ENCODE measurements at regions not wholly inside any gene's neighbourhood (a gene's known extent, or its start where the extent isn't known, plus 50 kb on each side); places are given as distances from the start of the nearest gene placed in this dataset.

DNA sequence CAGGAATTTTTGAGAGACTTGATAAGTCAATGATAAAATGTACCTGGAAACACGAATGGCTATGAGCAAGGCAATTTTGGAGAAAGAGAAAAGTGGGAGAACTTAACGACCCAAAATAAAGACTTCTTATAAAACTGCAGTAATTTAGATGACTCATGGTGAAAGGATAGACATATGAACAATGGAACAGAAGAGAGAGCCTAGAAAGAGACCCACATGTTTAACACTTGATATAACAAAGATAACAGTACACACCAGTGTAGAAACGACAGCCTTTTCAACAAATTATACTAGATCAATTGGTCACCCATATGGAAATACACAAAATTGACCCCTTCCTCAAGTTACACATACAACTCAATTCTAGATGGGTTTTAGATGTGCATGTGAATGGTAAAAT lies 117.5 kb upstream of the GALNT2 start:
- DNase-seq (ENCODE audit: low spot score in 2 of 2) (no peak), ATAC-seq (no peak)
- no peak overlapping the region for H3K27ac Mint-ChIP-seq
- H3K4me1 Mint-ChIP-seq: no peaks in the 10 kb centered on the region
- no peak overlapping the region for H3K4me3 Mint-ChIP-seq
- H3K36me3 Mint-ChIP-seq: no peaks in the 10 kb centered on the region
- H3K9me3 Mint-ChIP-seq: no peaks in the 10 kb centered on the region

DNA sequence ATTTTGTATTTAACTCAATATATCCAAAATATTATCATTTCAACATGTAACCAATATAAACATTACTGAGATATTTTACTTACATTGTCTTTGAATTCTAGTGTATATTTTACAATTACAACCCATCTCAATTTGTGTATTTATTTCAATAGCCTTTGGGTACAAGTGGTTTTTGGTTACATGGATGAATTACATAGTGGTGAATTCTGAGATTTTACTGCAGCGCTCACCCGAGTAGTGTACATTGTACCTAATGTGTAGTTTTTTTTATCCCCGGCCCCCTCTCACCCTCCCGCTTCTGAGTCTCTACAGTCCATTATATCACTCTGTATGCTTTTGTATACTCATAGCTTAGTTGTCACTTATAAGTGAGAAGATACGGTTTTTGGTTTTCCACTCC lies 117.0 kb upstream of the GALNT2 start:
- H3K4me3 Mint-ChIP-seq: no peak overlapping the region
- no peaks in the 10 kb centered on the region for H3K36me3 Mint-ChIP-seq
- H3K9me3 Mint-ChIP-seq: no peaks in the 10 kb centered on the region
- DNase-seq (ENCODE audit: low spot score in 2 of 2) (no peak), ATAC-seq (no peak)
- no peaks in the 10 kb centered on the region for H3K4me1 Mint-ChIP-seq
- H3K27ac Mint-ChIP-seq: no peak overlapping the region

DNA sequence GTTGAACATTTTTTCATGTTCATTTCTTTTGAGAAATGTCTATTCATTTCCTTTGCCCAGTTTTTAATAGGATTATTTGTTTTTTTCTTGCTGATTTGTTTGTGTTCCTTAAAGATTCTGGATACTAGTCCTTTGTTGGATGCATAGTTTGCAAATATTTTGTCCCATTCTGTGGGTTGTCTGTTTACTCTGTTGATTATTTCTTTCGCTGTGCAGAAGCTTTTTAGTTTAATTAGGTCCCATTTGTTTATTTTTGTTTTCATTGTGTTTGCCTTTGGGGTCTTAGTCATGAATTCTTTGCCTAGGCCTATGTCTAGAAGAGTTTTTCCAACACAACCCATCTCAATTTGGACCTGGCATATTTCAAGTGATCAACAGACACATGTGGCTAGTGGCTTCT lies 116.1 kb upstream of the GALNT2 start:
- no peak for ATAC-seq
- DNase-seq (ENCODE audit: low spot score in 2 of 2): no peak
- H3K4me3 Mint-ChIP-seq: no peak overlapping the region
- no peaks in the 10 kb centered on the region for H3K36me3 Mint-ChIP-seq
- no peaks in the 10 kb centered on the region for H3K4me1 Mint-ChIP-seq
- no peaks in the 10 kb centered on the region for H3K9me3 Mint-ChIP-seq
- no peak overlapping the region for H3K27ac Mint-ChIP-seq

DNA sequence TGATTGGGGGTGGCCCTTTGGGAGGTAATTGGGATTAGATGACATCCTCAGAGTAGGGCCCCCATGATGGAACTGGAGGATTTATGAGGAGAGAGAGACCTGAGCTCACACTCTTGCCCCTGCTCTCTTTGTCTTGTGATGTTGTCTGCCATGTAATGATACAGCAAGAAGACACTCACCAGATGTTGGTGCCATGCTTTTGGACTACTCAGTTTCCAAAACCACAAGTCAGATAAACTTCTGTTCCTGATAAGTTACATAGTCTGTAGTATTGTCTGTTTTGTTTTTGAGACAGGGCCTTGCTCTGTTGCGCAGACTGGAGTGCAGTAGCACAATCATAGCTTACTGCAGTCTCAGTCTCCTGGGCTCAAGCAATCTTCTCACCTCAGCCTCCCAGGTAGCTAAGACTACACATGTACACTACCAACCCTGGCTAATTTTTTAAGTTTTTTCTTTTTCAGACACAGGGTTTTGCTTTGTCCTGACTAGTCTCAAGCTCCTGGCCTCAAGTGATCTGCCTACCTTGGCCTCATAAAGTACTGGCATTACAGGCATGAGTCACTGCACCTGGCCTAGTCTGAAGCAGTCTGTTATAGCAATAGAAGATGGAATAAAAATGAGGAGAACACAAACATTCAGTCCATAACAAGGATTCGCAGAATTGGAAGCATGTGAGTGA lies 115.0 kb upstream of the GALNT2 start:
- no peak overlapping the region for H3K4me3 Mint-ChIP-seq
- ATAC-seq: no peak
- no peaks in the 10 kb centered on the region for H3K4me1 Mint-ChIP-seq
- no peaks in the 10 kb centered on the region for H3K9me3 Mint-ChIP-seq
- no peak overlapping the region for H3K27ac Mint-ChIP-seq
- no peaks in the 10 kb centered on the region for H3K36me3 Mint-ChIP-seq
- no peak for DNase-seq (ENCODE audit: low spot score in 2 of 2)

DNA sequence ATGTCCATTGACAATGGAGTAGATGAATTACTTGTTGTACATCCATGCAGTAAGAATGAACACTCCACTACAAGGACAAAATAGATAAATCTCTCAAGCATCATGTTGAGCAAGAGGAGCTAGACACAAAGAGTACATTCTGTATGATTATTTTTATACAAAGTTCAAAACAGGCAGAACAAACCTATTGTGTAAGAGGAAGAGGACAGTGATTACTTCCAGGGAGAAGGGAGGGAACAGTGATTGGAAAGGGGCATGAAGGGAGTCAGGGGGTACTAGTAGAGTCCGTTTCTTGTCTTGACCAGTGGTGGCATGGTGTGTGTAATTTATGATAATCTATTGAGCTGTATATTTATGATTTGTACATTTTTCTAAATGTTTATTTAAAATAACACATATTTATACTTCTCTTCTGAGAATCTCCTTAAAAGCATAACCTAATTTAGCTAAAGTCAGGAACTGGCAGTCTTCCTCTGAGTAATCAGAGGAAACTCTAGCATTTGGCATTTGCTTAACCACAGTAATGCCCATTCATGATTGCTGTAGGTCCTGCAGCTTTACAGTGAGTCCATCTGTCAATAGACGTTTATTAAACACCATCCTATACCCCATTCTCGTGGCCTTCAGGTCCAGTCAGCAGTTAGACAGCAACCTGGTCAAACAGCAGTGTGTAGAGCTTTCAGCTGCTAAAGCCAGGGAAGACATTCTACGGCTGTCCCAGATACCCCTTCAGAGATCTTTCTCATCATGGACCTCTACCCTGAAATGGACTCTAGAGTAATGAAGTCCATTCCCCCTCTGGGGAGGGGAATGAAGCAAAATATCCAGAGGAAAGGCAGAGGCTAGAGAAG lies 114.1 kb upstream of the GALNT2 start:
- Mint-ChIP-seq H3K4me3 (no peak overlapping the region), H3K27ac (no peak overlapping the region), H3K36me3 (no peaks in the 10 kb centered on the region), H3K4me1 (no peaks in the 10 kb centered on the region), H3K9me3 (peaks cover 3% of the 10 kb centered on the region)
- no peak for DNase-seq (ENCODE audit: low spot score in 2 of 2)
- no peak for ATAC-seq

DNA sequence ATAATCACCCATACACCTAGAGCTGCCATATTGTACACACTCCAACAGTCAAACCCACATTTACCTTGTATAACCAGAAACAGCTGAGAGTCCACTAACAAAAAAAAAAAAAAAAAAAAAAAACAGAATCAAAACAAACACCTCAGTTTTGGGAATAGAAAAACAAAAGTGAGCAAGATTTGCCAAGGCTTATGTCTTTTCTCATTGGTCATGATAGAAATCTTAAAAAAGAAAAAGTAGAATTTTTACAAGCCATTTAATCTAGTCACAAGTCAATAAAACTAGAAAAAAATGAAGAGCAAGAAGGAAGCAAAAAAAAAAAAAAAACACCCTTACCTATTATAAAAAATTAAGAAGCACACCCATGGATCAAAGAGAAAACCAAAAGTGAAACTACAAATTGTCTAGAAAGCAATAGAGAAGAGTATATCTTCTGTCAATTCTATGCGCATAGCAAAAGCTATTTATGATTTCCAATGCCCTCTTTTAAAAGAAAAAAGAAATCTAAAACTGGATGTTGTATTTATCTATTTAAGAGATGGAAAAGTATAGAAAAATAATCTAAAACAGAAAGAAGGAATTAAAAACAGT lies 113.2 kb upstream of the GALNT2 start:
- DNase-seq (ENCODE audit: low spot score in 2 of 2) (no peak), ATAC-seq (no peak)
- Mint-ChIP-seq H3K4me1 (no peaks in the 10 kb centered on the region), H3K9me3 (peaks cover 3% of the 10 kb centered on the region), H3K4me3 (no peak overlapping the region), H3K36me3 (no peaks in the 10 kb centered on the region), H3K27ac (no peak overlapping the region)

DNA sequence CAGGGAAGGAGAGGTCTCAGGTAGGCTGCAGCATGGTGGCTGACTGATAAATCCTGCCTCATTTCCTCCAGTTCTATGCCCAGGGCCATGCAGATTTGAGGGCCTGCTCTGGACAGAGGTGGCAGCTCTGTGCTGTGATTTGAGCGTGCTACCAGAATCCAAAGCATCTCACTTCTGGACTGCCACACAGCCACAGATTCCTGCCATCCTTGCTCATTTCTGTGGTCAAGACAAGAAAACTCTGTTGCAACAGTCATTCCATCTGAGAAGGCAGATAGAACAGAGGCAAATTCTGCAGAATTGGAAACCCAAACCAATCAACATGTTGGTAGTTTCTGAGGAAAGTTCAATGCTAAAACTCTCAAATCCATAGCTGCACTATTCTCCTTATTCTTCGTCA lies 102.8 kb upstream of the GALNT2 start:
- no peak for DNase-seq (ENCODE audit: low spot score in 2 of 2)
- Mint-ChIP-seq H3K27ac (no peak overlapping the region), H3K36me3 (no peaks in the 10 kb centered on the region), H3K4me3 (no peak overlapping the region), H3K4me1 (no peaks in the 10 kb centered on the region), H3K9me3 (no peaks in the 10 kb centered on the region)
- ATAC-seq: no peak

DNA sequence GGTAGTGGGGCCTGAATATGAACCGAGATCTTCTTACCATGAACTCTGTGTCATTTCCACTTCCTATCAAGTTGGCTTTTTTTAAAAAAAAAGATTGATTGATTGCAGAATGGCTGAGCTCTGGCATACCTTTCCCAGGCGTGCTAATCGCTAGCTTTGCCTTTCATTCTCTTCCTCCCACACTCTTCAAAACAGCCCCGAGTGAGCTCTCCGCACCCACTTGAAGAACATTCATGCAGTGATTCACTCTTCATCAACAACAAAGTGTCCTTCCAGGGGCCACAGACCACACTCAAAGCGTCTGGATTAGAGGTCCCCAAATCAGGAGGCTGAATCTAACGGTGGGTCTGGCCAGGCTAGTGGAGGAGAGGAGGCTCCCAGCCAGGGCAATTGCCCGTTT lies 96.3 kb upstream of the GALNT2 start:
- DNase-seq (ENCODE audit: low spot score in 2 of 2): no peak
- no peaks in the 10 kb centered on the region for H3K36me3 Mint-ChIP-seq
- peaks cover 6% of the 10 kb centered on the region for H3K9me3 Mint-ChIP-seq
- no peak overlapping the region for H3K27ac Mint-ChIP-seq
- no peaks in the 10 kb centered on the region for H3K4me1 Mint-ChIP-seq
- ATAC-seq: peak; percentile 31
- no peak overlapping the region for H3K4me3 Mint-ChIP-seq

DNA sequence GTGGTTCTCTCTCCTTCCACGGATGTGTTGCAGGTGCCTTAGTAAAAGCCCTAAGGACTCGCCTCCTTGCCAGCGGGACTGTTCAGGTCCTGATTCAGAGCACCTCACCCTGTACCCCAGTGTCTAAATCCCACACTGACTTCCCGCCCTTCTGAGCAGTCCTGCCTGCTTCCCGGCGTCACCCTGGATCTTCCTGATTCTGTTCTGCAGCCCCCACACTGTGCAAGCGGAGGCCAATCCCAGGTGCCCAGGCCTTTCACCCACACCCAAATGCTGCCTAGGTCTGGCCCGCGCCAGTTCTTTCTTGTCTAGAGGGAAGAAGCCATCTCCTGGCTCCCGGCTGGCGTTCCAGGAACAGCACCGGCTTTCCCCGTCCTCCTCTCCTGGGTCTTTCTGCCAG lies 95.9 kb upstream of the GALNT2 start:
- Mint-ChIP-seq H3K36me3 (no peaks in the 10 kb centered on the region), H3K9me3 (peaks cover 6% of the 10 kb centered on the region), H3K4me1 (no peaks in the 10 kb centered on the region), H3K27ac (no peak overlapping the region), H3K4me3 (no peak overlapping the region)
- DNase-seq (ENCODE audit: low spot score in 2 of 2) (no peak), ATAC-seq (no peak)

DNA sequence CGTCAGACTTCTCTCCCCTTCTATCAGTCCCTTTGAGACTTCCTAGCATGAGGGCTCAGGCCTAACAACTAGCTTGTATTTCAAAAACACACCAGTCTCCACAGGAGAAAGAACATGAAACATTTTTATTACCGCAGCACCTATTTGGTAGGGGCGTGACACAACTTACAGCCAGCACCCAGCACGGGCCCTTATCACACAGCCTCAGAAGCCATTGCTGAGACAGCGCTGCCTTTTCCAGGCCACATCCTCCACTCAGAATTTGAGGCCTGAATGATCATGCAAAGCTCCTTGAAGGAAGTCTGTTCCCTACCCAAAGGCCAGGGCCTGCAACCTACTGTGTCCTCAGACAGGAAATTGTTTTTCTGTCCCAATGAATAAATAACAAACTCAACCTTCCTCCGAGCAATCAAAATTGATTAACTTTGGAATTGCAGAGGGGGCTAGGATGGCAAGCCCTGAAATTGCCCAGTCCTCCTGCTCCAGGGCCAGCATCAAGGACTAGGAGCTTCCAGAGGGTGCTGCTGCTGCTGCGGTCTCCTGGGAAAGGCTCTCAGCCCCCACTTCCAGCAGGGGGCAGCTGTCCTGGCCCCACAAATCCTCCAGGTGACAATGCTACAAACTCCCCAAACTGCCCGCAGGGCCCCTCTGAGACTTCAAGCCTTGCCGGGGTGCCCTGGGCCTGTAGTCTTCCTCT lies 94.3 kb upstream of the GALNT2 start:
- Mint-ChIP-seq H3K4me3 (no peak overlapping the region), H3K4me1 (no peaks in the 10 kb centered on the region), H3K27ac (no peak overlapping the region), H3K9me3 (peaks cover 6% of the 10 kb centered on the region), H3K36me3 (no peaks in the 10 kb centered on the region)
- DNase-seq (ENCODE audit: low spot score in 2 of 2) (no peak), ATAC-seq (peak; percentile 8)

DNA sequence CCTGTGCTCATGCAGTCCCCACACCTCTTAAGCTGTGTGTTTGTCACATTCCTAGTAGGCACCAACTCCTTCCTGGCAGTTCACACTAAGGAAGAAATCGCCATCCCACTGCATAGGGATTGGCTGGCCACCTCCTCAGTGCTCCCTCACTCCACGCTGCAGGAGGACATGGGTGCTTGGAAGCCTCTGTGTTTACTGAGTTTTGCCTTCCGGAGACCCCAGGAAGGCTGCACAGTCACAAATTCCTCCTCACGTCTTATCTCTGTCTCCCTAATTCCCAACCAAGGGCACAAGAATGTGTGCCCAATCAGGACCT lies 93.8 kb upstream of the GALNT2 start:
- ATAC-seq: no peak
- Mint-ChIP-seq H3K4me1 (no peaks in the 10 kb centered on the region), H3K9me3 (peaks cover 6% of the 10 kb centered on the region), H3K27ac (no peak overlapping the region), H3K36me3 (no peaks in the 10 kb centered on the region), H3K4me3 (no peak overlapping the region)
- no peak for DNase-seq (ENCODE audit: low spot score in 2 of 2)

DNA sequence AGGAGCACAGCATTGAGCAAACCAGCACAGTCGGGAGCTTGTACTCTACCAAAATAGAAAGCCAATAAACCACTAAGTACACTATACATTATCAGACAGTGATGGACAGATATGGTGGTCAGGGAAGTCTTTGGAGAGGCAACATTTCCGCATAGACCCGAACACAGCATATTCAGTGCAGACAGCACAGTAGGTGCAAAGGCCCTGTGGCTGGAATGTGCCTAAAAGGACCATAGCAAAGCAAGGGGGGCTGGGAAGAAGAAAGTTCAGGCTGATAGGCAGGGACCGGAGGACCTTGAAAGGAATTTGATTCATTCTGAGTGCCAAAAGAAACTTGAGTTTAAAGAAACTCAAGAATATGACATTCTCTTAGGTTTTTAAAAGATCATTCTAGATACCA lies 92.0 kb upstream of the GALNT2 start:
- DNase-seq (ENCODE audit: low spot score in 2 of 2): no peak
- no peak for ATAC-seq
- no peak overlapping the region for H3K4me3 Mint-ChIP-seq

DNA sequence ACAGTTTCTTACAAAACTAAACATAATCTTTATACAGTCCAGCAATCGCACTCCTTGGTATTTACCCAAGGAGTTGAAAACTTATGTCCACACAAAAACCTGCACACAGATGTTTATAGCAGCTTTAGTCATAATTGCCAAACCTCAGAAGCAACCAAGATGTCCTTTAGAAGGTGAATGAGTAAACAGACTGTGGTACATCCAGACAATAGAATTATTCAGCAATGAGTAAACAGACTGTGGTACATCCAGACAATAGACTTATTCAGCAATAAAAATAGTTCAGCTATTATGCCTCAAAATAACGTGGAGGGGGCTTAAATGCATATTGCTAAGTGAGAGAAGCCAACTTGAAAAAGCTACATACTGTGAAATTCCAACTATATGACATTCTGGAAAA lies 87.0 kb upstream of the GALNT2 start:
- no peak overlapping the region for H3K27ac Mint-ChIP-seq
- no peaks in the 10 kb centered on the region for H3K4me1 Mint-ChIP-seq
- H3K9me3 Mint-ChIP-seq: peaks cover 6% of the 10 kb centered on the region
- no peaks in the 10 kb centered on the region for H3K36me3 Mint-ChIP-seq
- no peak for DNase-seq (ENCODE audit: low spot score in 2 of 2)
- H3K4me3 Mint-ChIP-seq: no peak overlapping the region
- ATAC-seq: peak; percentile 82

More for the DNA sequence above, 92.0 kb upstream of the GALNT2 start:
- no peak overlapping the region for H3K27ac Mint-ChIP-seq
- H3K36me3 Mint-ChIP-seq: no peaks in the 10 kb centered on the region
- H3K4me1 Mint-ChIP-seq: no peaks in the 10 kb centered on the region
- H3K9me3 Mint-ChIP-seq: peaks cover 6% of the 10 kb centered on the region

DNA sequence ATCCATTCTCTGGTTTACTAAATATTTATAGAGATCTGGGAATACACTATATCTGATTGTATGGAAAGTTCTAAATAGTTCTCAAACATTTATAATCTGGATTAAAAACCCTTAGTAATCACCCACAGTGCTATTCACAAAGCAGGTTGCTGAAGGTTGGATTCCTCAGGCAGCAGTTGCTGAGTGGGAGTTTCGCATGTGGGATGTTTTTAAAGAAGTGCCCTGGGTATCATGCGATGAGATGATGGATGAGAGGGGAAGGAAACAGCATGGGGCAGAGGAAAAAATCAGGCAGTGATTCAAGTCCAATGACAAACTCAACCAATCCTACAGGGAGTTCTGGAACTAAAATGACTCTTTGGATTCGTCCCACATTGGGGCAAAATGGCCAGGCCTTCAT lies 85.3 kb upstream of the GALNT2 start:
- no peaks in the 10 kb centered on the region for H3K36me3 Mint-ChIP-seq
- no peaks in the 10 kb centered on the region for H3K9me3 Mint-ChIP-seq
- DNase-seq (ENCODE audit: low spot score in 2 of 2): no peak
- ATAC-seq: no peak
- no peak overlapping the region for H3K4me3 Mint-ChIP-seq
- H3K27ac Mint-ChIP-seq: no peak overlapping the region
- no peaks in the 10 kb centered on the region for H3K4me1 Mint-ChIP-seq

DNA sequence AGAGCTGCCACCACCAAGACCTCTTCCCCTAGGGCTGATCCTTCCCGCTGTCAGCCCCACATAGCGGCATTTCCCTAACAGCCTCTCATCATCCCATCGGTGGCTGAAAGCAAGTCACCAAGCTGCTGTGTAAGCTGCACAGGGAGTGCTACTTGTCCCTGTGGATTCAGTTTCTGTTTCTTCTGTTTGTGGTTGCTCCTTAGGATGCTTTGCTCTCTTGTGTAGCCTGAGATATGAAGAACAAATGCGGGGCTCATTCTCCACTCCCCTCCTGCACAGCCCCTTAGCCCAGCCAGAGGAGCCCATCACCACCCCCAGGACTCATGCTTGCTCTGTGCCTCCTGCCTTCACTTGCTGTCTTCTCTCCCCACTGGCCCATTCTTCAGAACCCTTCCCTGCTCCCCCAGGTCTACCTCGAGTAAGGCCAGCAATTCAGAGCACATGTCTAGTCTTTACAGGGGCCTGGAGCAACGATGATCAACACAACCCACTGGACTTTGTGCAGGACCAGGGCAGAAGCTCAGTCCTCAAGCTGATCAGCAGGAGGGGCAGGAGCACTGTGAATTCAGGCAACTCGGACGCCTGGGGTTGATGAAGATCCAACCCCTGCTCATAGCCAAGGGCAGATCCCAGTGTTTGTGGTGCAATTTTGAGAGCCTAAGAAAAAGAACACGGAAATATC lies 82.6 kb upstream of the GALNT2 start:
- Mint-ChIP-seq H3K9me3 (no peaks in the 10 kb centered on the region), H3K36me3 (no peaks in the 10 kb centered on the region), H3K4me1 (no peaks in the 10 kb centered on the region), H3K27ac (no peak overlapping the region), H3K4me3 (no peak overlapping the region)
- DNase-seq (ENCODE audit: low spot score in 2 of 2) (peak in 1 of 2 donors; percentile 28), ATAC-seq (no peak)
